ENCODE measurements at regions not wholly inside any gene's neighbourhood (a gene's known extent, or its start where the extent isn't known, plus 50 kb on each side); places are given as distances from the start of the nearest gene placed in this dataset.

DNA sequence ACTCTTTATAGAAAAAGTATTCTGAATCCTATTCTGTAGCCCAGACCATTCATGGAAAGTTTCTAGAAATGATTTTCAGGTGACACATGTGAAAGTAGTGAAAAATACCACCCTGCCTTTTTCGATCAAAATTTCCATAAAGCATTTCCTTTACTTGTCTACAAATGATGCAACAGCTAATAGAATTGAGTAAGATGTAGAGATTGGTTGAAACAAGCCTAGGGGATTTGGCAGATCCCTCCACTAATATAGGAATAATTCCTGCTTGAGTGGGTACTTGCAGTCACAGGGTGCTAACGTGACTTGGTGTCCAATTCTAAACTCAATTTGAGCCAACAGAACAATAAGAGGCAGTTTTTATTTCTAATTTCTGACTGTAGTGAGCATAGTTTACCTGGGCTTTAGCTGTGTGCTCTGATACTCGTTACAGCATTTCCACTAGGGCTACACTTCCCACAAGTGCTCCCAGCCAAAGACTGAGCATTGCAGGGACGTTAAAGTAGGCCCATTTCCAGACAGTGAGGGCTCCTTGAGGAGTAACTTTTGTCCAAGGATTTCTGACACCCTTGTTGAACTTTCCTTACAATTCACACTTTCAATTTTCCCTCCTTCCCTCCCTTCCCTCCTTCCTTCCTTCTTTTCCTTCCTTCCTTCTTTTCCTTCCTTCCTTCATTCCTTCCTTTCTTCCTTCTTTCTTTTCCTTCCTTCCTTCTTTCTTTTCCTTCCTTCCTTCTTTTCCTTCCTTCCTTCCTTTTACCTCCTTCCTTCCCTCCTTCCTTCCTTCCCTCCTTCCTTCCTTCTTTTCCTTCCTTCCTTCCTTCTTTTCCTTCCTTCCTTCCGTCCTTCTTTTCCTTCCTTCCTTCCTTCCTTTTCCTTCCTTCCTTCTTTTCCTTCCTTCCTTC, 53.9 kb upstream of the TP63 start:
- H3K27ac ChIP-seq (ENCODE audit: low read depth in 2 of 2, low read length in 2 of 2) = no peak overlapping the region
- no peaks in the 10 kb centered on the region for H3K9me3 ChIP-seq (ENCODE audit: control insufficient read depth in 2 of 3, insufficient read depth in 1 of 3, low read length in 3 of 3)
- H3K4me1 ChIP-seq (ENCODE audit: control insufficient read depth in 2 of 3, insufficient read depth in 2 of 3, low read depth in 1 of 3, low read length in 3 of 3) = no peaks in the 10 kb centered on the region
- H3K4me3 ChIP-seq (ENCODE audit: low read length in 3 of 3) = no peak overlapping the region
- FAIRE-seq = no peak
- TF ChIP-seq, protein P1, sequence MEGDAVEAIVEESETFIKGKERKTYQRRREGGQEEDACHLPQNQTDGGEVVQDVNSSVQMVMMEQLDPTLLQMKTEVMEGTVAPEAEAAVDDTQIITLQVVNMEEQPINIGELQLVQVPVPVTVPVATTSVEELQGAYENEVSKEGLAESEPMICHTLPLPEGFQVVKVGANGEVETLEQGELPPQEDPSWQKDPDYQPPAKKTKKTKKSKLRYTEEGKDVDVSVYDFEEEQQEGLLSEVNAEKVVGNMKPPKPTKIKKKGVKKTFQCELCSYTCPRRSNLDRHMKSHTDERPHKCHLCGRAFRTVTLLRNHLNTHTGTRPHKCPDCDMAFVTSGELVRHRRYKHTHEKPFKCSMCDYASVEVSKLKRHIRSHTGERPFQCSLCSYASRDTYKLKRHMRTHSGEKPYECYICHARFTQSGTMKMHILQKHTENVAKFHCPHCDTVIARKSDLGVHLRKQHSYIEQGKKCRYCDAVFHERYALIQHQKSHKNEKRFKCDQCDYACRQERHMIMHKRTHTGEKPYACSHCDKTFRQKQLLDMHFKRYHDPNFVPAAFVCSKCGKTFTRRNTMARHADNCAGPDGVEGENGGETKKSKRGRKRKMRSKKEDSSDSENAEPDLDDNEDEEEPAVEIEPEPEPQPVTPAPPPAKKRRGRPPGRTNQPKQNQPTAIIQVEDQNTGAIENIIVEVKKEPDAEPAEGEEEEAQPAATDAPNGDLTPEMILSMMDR (IDR thresholded peaks at IDR 0.05; ENCODE audit: borderline replicate concordance, extremely low read depth, insufficient read depth) = no peak
- H3K9ac ChIP-seq (ENCODE audit: low read length in 3 of 3) = no peak overlapping the region
- intact Hi-C loops (cut with DNase I) = no loop called here
- H3K36me3 ChIP-seq (ENCODE audit: control insufficient read depth in 2 of 3, insufficient read depth in 3 of 3, low read length in 3 of 3) = no peaks in the 10 kb centered on the region
- no peaks in the 10 kb centered on the region for H3K27me3 ChIP-seq (ENCODE audit: control insufficient read depth, insufficient read depth, low read length)
- no peak for DNase-seq

DNA sequence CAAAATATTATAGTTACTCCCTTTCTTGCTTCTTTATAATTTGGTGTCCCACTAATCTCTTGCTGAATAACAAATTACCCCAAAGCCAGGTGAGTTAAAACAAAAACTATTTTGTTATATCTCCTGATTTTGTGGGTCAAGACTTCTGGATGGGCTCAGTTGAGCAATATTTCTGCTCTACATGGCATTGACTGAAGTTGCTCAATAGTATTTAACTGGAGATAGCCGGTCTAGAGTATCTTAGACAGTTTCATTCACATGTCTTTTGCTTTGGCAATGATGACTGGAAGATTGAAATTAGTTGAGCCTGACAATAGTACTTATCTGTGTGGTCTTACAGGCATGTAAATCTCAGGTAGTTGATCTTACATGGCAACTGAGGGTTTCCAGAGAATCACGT, 51.0 kb upstream of the TP63 start:
- Histone ChIP-seq H3K27me3 (ENCODE audit: control insufficient read depth, insufficient read depth, low read length) (no peaks in the 10 kb centered on the region), H3K27ac (ENCODE audit: low read depth in 2 of 2, low read length in 2 of 2) (no peak overlapping the region), H3K9me3 (ENCODE audit: control insufficient read depth in 2 of 3, insufficient read depth in 1 of 3, low read length in 3 of 3) (no peaks in the 10 kb centered on the region), H3K4me3 (ENCODE audit: low read length in 3 of 3) (no peak overlapping the region), H3K36me3 (ENCODE audit: control insufficient read depth in 2 of 3, insufficient read depth in 3 of 3, low read length in 3 of 3) (no peaks in the 10 kb centered on the region), H3K9ac (ENCODE audit: low read length in 3 of 3) (no peak overlapping the region), H3K4me1 (ENCODE audit: control insufficient read depth in 2 of 3, insufficient read depth in 2 of 3, low read depth in 1 of 3, low read length in 3 of 3) (no peaks in the 10 kb centered on the region)
- FAIRE-seq (no peak), DNase-seq (no peak)
- TF ChIP-seq, protein P1 (IDR thresholded peaks at IDR 0.05; ENCODE audit: borderline replicate concordance, extremely low read depth, insufficient read depth) = no peak
- intact Hi-C loops (cut with DNase I) = no loop called here

Measured in kidney (tissue), 13 donors.